ENCODE measurements at regions not wholly inside any gene's neighbourhood (a gene's known extent, or its start where the extent isn't known, plus 50 kb on each side); places are given as distances from the start of the nearest gene placed in this dataset.

DNA sequence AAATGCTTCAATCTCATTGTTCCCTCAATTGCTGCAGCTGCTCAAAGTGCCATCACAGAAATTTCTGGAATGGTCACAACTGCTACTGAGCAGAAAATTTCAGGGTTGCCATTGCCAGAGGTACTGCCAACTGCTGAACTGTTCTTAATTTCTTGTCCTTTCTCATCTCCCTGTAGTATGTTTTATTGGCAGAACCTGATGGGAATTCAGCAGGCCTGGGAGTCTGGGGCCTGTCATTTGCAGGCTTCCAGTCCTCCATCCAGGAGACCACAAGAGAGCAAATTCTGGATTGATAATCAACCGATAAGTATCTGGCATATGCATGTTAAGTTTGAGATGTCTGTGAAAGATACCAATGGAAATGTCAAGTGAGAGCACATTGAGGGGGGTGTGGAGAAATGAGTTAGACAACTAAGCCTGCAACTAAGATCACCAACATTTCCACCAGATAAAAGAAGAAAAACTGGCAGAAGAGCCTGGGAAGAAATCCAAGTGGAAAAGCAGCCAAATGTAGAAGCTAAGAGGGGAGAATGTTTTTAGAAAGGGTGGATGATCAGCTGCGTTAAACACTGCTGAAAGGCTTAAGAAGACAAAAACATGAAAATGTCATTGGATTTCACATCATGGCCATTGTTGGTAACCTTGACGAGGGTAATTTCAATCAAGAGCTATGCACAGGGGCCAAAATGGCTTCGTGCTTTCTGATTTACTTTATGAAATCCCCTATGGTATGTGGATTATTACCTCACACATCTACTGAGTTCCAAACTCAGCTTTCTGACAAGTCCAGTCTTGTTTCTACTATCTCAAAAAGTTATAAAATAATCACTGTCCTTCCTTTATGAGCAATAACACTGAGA lies 648.1 kb downstream of the PLPP3 start:
- DNase-seq: no peak
- no peak for ATAC-seq
- H3K9me3 ChIP-seq: no peaks in the 10 kb centered on the region
- no peaks in the 10 kb centered on the region for H3K27me3 ChIP-seq
- H3K27ac ChIP-seq: no peak overlapping the region
- intact Hi-C loops (cut with DNase I): no loop called here
- 77 to 82% methylated on average over 4 of the region's 4 CpGs for WGBS, 2 donors
- no peak overlapping the region for H3K4me3 ChIP-seq
- H3K36me3 ChIP-seq (replicated peaks in 1 of 2; ENCODE audit: insufficient read depth in 1 of 2, low read depth in 2 of 2): no peaks in the 10 kb centered on the region
- TF ChIP-seq CTCF (IDR thresholded peaks at IDR 0.05) (no peak), POLR2A (IDR thresholded peaks at IDR 0.05) (no peak)
- H3K4me1 ChIP-seq: no peaks in the 10 kb centered on the region

DNA sequence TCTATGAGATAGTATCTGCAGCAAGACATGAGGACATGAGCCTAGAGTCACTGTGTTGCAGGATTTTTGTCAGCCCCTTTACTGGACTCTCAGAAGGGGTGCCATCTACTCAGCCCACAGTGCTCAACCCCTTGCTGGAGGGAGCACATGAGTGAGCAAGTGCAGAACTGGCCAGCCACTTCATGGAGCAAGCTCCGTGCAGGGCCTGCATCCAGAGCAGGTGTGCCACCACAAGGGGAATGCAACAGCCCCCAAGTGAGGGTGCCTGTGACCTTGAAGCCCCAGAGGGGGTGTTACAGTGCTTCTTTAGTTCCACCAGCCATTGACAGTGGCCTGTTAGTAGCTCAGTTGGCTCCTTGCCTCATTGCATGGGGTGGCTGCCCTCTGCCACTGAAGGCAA lies 649.7 kb downstream of the PLPP3 start:
- Histone ChIP-seq H3K9me3 (no peaks in the 10 kb centered on the region), H3K36me3 (replicated peaks in 1 of 2; ENCODE audit: insufficient read depth in 1 of 2, low read depth in 2 of 2) (no peaks in the 10 kb centered on the region), H3K27me3 (no peaks in the 10 kb centered on the region), H3K4me1 (no peaks in the 10 kb centered on the region), H3K4me3 (no peak overlapping the region), H3K27ac (no peak overlapping the region)
- ATAC-seq (no peak), DNase-seq (no peak)
- 78% methylated on average over 1 of the region's 1 CpG; no CpG with 5 or more reads in 1 of the 2 donors for WGBS, 2 donors
- intact Hi-C loops (cut with DNase I): no loop called here
- TF ChIP-seq POLR2A (IDR thresholded peaks at IDR 0.05): no peak
- TF ChIP-seq CTCF (IDR thresholded peaks at IDR 0.05): no peak

DNA sequence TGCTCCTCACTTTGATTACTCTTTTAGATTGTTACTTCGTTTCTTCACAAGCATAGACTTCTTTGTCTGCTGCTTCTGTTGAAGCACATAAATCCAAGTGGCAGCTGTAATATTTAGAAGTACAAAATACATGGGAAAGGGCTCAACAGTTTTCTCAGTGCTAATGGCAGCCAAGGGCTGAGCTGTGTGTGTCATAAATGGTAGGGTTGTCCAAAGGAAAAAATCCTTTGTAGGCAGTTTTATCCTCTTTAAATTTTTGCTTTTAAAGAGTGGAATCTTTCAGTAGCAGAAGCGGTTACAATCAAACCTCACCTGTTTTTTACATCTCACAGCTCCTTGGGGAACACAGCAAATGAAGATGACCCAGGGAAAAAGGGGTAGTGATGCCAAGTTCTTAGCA lies 650.8 kb downstream of the PLPP3 start:
- Histone ChIP-seq H3K27me3 (no peaks in the 10 kb centered on the region), H3K9me3 (no peaks in the 10 kb centered on the region), H3K27ac (no peak overlapping the region), H3K4me1 (no peaks in the 10 kb centered on the region), H3K4me3 (no peak overlapping the region), H3K36me3 (replicated peaks in 1 of 2; ENCODE audit: insufficient read depth in 1 of 2, low read depth in 2 of 2) (no peaks in the 10 kb centered on the region)
- TF ChIP-seq POLR2A (IDR thresholded peaks at IDR 0.05): no peak
- no peak for TF ChIP-seq CTCF (IDR thresholded peaks at IDR 0.05)
- DNase-seq: no peak
- intact Hi-C loops (cut with DNase I): no loop called here
- WGBS, 2 donors: 64 to 66% methylated on average over 2 of the region's 2 CpGs
- ATAC-seq: no peak

- TF ChIP-seq CTCF (IDR thresholded peaks at IDR 0.05) (no peak), POLR2A (IDR thresholded peaks at IDR 0.05) (no peak)
- Histone ChIP-seq H3K27me3 (no peaks in the 10 kb centered on the region), H3K4me1 (no peaks in the 10 kb centered on the region), H3K27ac (no peak overlapping the region), H3K9me3 (no peaks in the 10 kb centered on the region), H3K4me3 (no peak overlapping the region), H3K36me3 (replicated peaks in 1 of 2; ENCODE audit: insufficient read depth in 1 of 2, low read depth in 2 of 2) (no peaks in the 10 kb centered on the region)
- intact Hi-C loops (cut with DNase I): no loop called here
- 33 to 53% methylated on average over 1 of the region's 1 CpG for WGBS, 2 donors
- ATAC-seq: no peak
- no peak for DNase-seq
Measured at GRCh38 chr1:55927702-55928290, 651.6 kb downstream of the PLPP3 start.
